SK-N-SH (cell line): ENCODE measurements at regions not wholly inside any gene's neighbourhood (a gene's known extent, or its start where the extent isn't known, plus 50 kb on each side); places are given as distances from the start of the nearest gene placed in this dataset.

Experiments
- JUND ChIP-seq: IDR thresholded peaks from 2 replicates; pipeline ENCODE4 v1.4.0; 2012
- MEF2A ChIP-seq: IDR thresholded peaks from 2 replicates; pipeline ENCODE4 v1.4.0; 2012; ENCODE audit warnings: low read depth, borderline replicate concordance
- NFIC ChIP-seq: IDR thresholded peaks from 2 replicates; pipeline ENCODE4 v1.4.0; 2012; ENCODE audit warnings: borderline replicate concordance
- POLR2AphosphoS5 ChIP-seq: IDR thresholded peaks from 2 replicates; pipeline ENCODE4 v1.6.1; 2012; ENCODE audit warnings: low read depth, low read length
- TF ChIP-seq, protein P1 (sequence below): IDR thresholded peaks from 2 replicates; pipeline ENCODE4 v1.6.1; 2012; ENCODE audit warnings: mild to moderate bottlenecking, low read depth, low read length, moderate library complexity
- TF ChIP-seq, protein P2 (sequence below): IDR thresholded peaks from 2 replicates; pipeline ENCODE4 v1.4.0; 2012; ENCODE audit warnings: low read depth, borderline replicate concordance
- TF ChIP-seq, protein P3 (sequence below): fragments of 200-600 bp; sonication (generic); IDR thresholded peaks from 2 replicates; pipeline ENCODE4 v1.6.1; 2017; ENCODE audit warnings: antibody characterized with exemption, mild to moderate bottlenecking, moderate library complexity
- TF ChIP-seq, protein P4 (sequence below): IDR thresholded peaks from 2 replicates; pipeline ENCODE4 v1.4.0; 2012; ENCODE audit warnings: low read depth
- TF ChIP-seq, protein P5 (sequence below): IDR thresholded peaks from 2 replicates; pipeline ENCODE4 v1.4.0; 2012; ENCODE audit warnings: low read depth, borderline replicate concordance

DNA sequence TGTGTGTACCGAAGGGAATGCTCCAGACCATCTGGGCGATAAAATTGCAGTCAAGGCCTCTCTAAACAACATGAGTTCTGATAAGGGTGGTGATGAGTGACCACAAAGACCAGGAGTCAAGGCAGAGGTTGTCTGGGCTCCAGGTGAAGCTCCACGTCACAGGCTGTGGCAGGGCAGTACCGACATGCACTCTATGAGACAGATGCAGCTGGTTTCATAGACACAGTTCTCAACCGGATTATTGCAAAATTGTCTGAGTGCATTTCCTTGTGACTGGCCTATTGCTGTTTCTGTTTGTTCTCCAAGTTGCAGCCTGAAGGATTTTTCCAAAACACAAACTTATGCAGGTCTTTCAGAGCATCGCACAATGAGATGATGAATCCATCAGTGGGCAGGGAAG lies 157.5 kb upstream of the HES1 start:
- TF ChIP-seq, protein P1, sequence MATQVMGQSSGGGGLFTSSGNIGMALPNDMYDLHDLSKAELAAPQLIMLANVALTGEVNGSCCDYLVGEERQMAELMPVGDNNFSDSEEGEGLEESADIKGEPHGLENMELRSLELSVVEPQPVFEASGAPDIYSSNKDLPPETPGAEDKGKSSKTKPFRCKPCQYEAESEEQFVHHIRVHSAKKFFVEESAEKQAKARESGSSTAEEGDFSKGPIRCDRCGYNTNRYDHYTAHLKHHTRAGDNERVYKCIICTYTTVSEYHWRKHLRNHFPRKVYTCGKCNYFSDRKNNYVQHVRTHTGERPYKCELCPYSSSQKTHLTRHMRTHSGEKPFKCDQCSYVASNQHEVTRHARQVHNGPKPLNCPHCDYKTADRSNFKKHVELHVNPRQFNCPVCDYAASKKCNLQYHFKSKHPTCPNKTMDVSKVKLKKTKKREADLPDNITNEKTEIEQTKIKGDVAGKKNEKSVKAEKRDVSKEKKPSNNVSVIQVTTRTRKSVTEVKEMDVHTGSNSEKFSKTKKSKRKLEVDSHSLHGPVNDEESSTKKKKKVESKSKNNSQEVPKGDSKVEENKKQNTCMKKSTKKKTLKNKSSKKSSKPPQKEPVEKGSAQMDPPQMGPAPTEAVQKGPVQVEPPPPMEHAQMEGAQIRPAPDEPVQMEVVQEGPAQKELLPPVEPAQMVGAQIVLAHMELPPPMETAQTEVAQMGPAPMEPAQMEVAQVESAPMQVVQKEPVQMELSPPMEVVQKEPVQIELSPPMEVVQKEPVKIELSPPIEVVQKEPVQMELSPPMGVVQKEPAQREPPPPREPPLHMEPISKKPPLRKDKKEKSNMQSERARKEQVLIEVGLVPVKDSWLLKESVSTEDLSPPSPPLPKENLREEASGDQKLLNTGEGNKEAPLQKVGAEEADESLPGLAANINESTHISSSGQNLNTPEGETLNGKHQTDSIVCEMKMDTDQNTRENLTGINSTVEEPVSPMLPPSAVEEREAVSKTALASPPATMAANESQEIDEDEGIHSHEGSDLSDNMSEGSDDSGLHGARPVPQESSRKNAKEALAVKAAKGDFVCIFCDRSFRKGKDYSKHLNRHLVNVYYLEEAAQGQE: no peak
- TF ChIP-seq, protein P2, sequence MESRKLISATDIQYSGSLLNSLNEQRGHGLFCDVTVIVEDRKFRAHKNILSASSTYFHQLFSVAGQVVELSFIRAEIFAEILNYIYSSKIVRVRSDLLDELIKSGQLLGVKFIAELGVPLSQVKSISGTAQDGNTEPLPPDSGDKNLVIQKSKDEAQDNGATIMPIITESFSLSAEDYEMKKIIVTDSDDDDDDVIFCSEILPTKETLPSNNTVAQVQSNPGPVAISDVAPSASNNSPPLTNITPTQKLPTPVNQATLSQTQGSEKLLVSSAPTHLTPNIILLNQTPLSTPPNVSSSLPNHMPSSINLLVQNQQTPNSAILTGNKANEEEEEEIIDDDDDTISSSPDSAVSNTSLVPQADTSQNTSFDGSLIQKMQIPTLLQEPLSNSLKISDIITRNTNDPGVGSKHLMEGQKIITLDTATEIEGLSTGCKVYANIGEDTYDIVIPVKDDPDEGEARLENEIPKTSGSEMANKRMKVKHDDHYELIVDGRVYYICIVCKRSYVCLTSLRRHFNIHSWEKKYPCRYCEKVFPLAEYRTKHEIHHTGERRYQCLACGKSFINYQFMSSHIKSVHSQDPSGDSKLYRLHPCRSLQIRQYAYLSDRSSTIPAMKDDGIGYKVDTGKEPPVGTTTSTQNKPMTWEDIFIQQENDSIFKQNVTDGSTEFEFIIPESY: no peak
- TF ChIP-seq, protein P3, sequence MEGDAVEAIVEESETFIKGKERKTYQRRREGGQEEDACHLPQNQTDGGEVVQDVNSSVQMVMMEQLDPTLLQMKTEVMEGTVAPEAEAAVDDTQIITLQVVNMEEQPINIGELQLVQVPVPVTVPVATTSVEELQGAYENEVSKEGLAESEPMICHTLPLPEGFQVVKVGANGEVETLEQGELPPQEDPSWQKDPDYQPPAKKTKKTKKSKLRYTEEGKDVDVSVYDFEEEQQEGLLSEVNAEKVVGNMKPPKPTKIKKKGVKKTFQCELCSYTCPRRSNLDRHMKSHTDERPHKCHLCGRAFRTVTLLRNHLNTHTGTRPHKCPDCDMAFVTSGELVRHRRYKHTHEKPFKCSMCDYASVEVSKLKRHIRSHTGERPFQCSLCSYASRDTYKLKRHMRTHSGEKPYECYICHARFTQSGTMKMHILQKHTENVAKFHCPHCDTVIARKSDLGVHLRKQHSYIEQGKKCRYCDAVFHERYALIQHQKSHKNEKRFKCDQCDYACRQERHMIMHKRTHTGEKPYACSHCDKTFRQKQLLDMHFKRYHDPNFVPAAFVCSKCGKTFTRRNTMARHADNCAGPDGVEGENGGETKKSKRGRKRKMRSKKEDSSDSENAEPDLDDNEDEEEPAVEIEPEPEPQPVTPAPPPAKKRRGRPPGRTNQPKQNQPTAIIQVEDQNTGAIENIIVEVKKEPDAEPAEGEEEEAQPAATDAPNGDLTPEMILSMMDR: no peak
- TF ChIP-seq, protein P4, sequence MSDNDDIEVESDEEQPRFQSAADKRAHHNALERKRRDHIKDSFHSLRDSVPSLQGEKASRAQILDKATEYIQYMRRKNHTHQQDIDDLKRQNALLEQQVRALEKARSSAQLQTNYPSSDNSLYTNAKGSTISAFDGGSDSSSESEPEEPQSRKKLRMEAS: no peak
- no peak for TF ChIP-seq NFIC
- no peak for TF ChIP-seq POLR2AphosphoS5
- TF ChIP-seq, protein P5, sequence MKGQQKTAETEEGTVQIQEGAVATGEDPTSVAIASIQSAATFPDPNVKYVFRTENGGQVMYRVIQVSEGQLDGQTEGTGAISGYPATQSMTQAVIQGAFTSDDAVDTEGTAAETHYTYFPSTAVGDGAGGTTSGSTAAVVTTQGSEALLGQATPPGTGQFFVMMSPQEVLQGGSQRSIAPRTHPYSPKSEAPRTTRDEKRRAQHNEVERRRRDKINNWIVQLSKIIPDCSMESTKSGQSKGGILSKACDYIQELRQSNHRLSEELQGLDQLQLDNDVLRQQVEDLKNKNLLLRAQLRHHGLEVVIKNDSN: no peak
- no peak for TF ChIP-seq JUND
- TF ChIP-seq MEF2A: no peak
